Esophagus muscularis mucosa (tissue), 4 donors: ENCODE measurements at regions not wholly inside any gene's neighbourhood (a gene's known extent, or its start where the extent isn't known, plus 50 kb on each side); places are given as distances from the start of the nearest gene placed in this dataset.

Experiments used
- DNase-seq: peaks from one replicate; pipeline ENCODE4 v3.0.0-alpha.2; 2017; ENCODE audit errors: extremely low spot score
- H3K27ac ChIP-seq, 4 donors: fragments of 200-600 bp; sonication (generic); replicated peaks in 1 of 4; 1 replicate in 3 of 4; 2 replicates in 1 of 4; pipeline ENCODE4 v1.5.1; 2016 to 2019; ENCODE audit warnings: mild to moderate bottlenecking in 1 of 4
- H3K27me3 ChIP-seq, 4 donors: fragments of 200-600 bp; sonication (generic); one replicate each; pipeline versions ENCODE4 v1.5.1 to v1.6.0; 2016 to 2019
- H3K36me3 ChIP-seq, 4 donors: fragments of 200-600 bp; sonication (generic); one replicate each; pipeline ENCODE4 v1.5.1; 2016 to 2019
- H3K4me1 ChIP-seq, 4 donors: fragments of 200-600 bp; sonication (generic); one replicate each; pipeline ENCODE4 v1.5.1; 2016 to 2019
- H3K4me3 ChIP-seq, 4 donors: fragments of 200-600 bp; sonication (generic); 1 replicate in 2 of 4; 2 replicates in 2 of 4; pipeline ENCODE4 v1.5.1; 2016 to 2019; ENCODE audit warnings: mild to moderate bottlenecking in 4 of 4, moderate library complexity in 1 of 4
- H3K9me3 ChIP-seq, 4 donors: fragments of 200-600 bp; sonication (generic); 1 replicate in 3 of 4; 2 replicates in 1 of 4; pipeline ENCODE4 v1.5.1; 2016 to 2019
- EP300 ChIP-seq: sonication (generic); formaldehyde crosslinking; IDR thresholded peaks from one replicate; pipeline ENCODE4 v1.6.1; 2017; ENCODE audit warnings: antibody characterized with exemption
- POLR2A ChIP-seq: fragments of 450-650 bp; IDR thresholded peaks from one replicate; pipeline ENCODE4 v1.6.1; 2017; ENCODE audit warnings: antibody characterized with exemption, moderate library complexity, mild to moderate bottlenecking, low read depth
- POLR2AphosphoS5 ChIP-seq, 2 donors: sonication (generic); formaldehyde crosslinking; IDR thresholded peaks; one replicate each; pipeline ENCODE4 v1.6.1; 2017; ENCODE audit warnings: antibody characterized with exemption in 2 of 2
- WGBS: methylation state at CpG from one replicate; pipeline ENCODE4 v1.1.5; 2018; 5-methylcytosine and 5-hydroxymethylcytosine counted together
- intact Hi-C: fragments of 100-400 bp; cut with DNase I; formaldehyde crosslinking; loops from one replicate; pipeline ENCODE4 v1.15.1; 2023
- TF ChIP-seq, protein P1 (sequence below), 3 experiments: fragments of 200-600 bp in 2 of 3; fragments of 450-650 bp in 1 of 3; sonication (generic) in 2 of 3; IDR thresholded peaks; one replicate each; pipeline ENCODE4 v1.5.1; 2017 to 2019; ENCODE audit warnings: antibody characterized with exemption in 3 of 3, mild to moderate bottlenecking in 2 of 3, moderate library complexity in 1 of 3

DNA sequence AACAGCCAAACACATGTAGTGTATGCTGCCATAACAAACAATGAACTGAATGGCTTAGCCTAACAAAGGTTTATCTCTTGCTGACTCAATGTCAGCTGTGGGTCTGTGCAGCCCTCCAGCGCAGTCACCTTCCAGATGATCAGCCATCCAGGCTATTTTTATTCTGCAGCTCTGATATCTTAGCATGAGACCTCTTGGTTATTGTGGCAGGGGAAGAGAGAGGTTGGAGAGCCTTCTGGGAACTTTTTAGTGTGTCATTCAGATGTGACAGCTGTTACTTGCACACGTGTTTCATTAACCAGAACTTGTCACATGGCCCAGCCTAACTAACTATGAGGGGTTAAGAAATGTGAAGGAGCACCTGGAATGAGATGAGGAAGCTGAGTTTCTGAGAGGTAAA lies 202.5 kb downstream of the DHX35 start:
- no peak for DNase-seq
- Histone ChIP-seq H3K27me3 (peaks cover 0 to 7% (median 0%) of the 10 kb centered on the region in 4 donors), H3K27ac (no peak overlapping the region), H3K4me1 (no peaks in the 10 kb centered on the region), H3K36me3 (no peaks in the 10 kb centered on the region), H3K4me3 (no peak overlapping the region), H3K9me3 (no peaks in the 10 kb centered on the region)
- TF ChIP-seq EP300 (no peak), POLR2AphosphoS5 (IDR thresholded peaks at IDR 0.05) (no peak), POLR2A (no peak)
- TF ChIP-seq, protein P1, sequence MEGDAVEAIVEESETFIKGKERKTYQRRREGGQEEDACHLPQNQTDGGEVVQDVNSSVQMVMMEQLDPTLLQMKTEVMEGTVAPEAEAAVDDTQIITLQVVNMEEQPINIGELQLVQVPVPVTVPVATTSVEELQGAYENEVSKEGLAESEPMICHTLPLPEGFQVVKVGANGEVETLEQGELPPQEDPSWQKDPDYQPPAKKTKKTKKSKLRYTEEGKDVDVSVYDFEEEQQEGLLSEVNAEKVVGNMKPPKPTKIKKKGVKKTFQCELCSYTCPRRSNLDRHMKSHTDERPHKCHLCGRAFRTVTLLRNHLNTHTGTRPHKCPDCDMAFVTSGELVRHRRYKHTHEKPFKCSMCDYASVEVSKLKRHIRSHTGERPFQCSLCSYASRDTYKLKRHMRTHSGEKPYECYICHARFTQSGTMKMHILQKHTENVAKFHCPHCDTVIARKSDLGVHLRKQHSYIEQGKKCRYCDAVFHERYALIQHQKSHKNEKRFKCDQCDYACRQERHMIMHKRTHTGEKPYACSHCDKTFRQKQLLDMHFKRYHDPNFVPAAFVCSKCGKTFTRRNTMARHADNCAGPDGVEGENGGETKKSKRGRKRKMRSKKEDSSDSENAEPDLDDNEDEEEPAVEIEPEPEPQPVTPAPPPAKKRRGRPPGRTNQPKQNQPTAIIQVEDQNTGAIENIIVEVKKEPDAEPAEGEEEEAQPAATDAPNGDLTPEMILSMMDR (IDR thresholded peaks at IDR 0.05): no peak
- WGBS: 68% methylated on average over 2 of the region's 2 CpGs
- intact Hi-C loops: no loop called here

DNA sequence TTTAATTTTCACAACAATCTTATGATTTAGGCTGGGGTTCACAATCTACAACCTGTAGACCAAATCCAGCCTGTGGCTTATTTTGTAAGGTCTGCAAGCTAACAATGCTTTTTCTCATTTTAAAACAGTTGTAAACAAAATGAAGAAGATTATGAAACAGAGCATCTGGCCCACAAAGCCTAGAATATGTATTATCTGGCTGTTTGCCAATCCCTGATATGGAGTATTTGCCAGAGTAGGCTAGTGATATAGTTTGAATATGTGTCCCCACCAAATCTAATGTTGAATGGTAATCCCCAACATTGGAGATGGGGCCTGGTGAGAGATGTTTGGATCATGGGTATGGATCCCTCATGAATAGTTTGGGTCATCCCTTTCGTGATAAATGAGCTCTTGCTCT lies 201.8 kb downstream of the DHX35 start:
- TF ChIP-seq POLR2A: no peak
- no peak for TF ChIP-seq EP300
- TF ChIP-seq, protein P1 (IDR thresholded peaks at IDR 0.05): no peak
- no peak for TF ChIP-seq POLR2AphosphoS5 (IDR thresholded peaks at IDR 0.05)
- intact Hi-C loops: no loop called here

DNA sequence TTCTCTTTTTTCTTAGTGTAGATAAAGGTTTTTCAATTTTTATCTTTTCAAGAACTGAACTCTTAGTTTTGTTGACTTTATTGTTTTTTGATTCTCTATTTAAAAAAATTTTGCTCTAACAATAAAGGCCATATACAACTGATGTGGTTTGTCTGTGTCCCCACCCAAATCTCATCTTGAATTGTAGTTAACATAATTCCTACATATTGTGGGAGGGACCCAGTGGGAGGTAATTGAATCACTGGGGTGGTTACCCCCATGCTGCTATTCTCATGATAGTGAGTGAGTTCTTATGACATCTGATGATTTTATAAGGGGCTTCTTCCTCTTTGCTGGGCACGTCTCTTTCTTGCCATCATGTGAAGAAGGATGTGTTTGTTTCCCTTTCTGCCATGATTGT lies 199.8 kb downstream of the DHX35 start:
- DNase-seq: no peak
- no peaks in the 10 kb centered on the region for H3K36me3 ChIP-seq
- WGBS: 43% methylated on average over 1 of the region's 1 CpG
- H3K27me3 ChIP-seq: peaks cover 0 to 9% (median 0%) of the 10 kb centered on the region in 4 donors
- no peak for TF ChIP-seq POLR2A
- no peak for TF ChIP-seq EP300
- TF ChIP-seq, protein P1 (IDR thresholded peaks at IDR 0.05): no peak
- no peak for TF ChIP-seq POLR2AphosphoS5 (IDR thresholded peaks at IDR 0.05)
- H3K9me3 ChIP-seq: no peaks in the 10 kb centered on the region
- intact Hi-C loops: no loop called here
- no peak overlapping the region for H3K27ac ChIP-seq
- H3K4me1 ChIP-seq: no peaks in the 10 kb centered on the region
- H3K4me3 ChIP-seq: no peak overlapping the region

More for the DNA sequence above, 201.8 kb downstream of the DHX35 start:
- DNase-seq: no peak
- no peak overlapping the region for H3K27ac ChIP-seq
- no peaks in the 10 kb centered on the region for H3K36me3 ChIP-seq
- H3K9me3 ChIP-seq: no peaks in the 10 kb centered on the region
- no peaks in the 10 kb centered on the region for H3K4me1 ChIP-seq
- peaks cover 0 to 6% (median 0%) of the 10 kb centered on the region in 4 donors for H3K27me3 ChIP-seq
- WGBS: 100% methylated on average over 1 of the region's 1 CpG
- H3K4me3 ChIP-seq: no peak overlapping the region

DNA sequence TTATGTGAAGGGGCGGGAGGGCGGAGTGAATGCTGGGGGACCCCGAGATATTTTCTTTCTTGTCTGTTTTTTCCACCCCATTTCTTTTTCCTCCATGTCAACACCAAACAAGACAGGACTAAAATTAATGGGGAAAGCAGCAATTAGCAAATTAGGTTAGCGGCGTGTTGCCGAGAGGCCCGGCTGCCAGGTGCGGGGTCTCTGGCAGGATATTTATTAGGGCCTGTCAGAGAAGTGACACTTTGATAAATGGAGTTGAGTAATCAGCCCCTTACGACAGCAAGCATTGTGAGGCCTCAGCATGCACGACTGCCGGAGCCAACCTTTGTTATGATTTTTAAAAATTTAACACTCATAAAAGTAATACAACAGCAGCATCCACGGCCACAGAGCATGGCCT lies 193.8 kb downstream of the DHX35 start:
- 21% methylated on average over 12 of the region's 12 CpGs for WGBS
- Histone ChIP-seq H3K4me1 (no peaks in the 10 kb centered on the region), H3K9me3 (no peaks in the 10 kb centered on the region), H3K4me3 (no peak overlapping the region), H3K36me3 (no peaks in the 10 kb centered on the region), H3K27ac (no peak overlapping the region), H3K27me3 (peaks cover 0 to 27% (median 0%) of the 10 kb centered on the region in 4 donors)
- intact Hi-C loops: no loop called here
- TF ChIP-seq EP300: no peak
- TF ChIP-seq, protein P1 (IDR thresholded peaks at IDR 0.05): no peak
- TF ChIP-seq POLR2A: no peak
- no peak for TF ChIP-seq POLR2AphosphoS5 (IDR thresholded peaks at IDR 0.05)
- DNase-seq: no peak

DNA sequence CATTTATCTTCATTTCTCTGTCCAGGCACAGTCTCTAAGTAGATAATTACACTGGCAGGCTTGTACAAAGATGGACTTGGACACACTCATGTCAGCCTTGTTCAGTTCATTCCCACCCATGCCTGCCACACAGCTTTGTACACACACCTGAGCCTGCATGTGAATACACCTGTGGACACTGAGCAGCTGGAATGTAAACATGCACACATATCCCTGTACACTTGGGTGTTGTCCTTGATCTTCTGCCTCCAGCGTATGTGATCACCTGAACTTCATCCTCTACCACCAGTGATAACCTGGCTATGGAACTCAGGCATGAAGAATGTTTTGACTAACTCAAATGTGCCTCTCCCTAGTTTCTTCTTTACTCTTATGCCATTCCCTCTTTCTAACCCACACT lies 190.6 kb downstream of the DHX35 start:
- H3K27ac ChIP-seq: no peak overlapping the region
- intact Hi-C loops: no loop called here
- H3K4me1 ChIP-seq: no peaks in the 10 kb centered on the region
- DNase-seq: no peak
- TF ChIP-seq EP300 (no peak), POLR2AphosphoS5 (IDR thresholded peaks at IDR 0.05) (no peak), POLR2A (no peak)
- TF ChIP-seq, protein P1 (IDR thresholded peaks at IDR 0.05): no peak
- H3K4me3 ChIP-seq: no peak overlapping the region
- H3K36me3 ChIP-seq: no peaks in the 10 kb centered on the region
- peaks cover 0 to 48% (median 0%) of the 10 kb centered on the region in 4 donors for H3K27me3 ChIP-seq
- WGBS: 92% methylated on average over 1 of the region's 1 CpG
- no peaks in the 10 kb centered on the region for H3K9me3 ChIP-seq
